Cardiac muscle cell (in vitro differentiated cells and primary cell): ENCODE measurements at regions not wholly inside any gene's neighbourhood (a gene's known extent, or its start where the extent isn't known, plus 50 kb on each side); places are given as distances from the start of the nearest gene placed in this dataset.

Source experiments
- DNase-seq, 2 donors: peaks; one replicate each; pipeline versions ENCODE4 v3.0.0 to v3.0.0-alpha.2; 2010 to 2017; ENCODE audit warnings: low read depth in 1 of 2, low spot score in 1 of 2
- H3K27ac ChIP-seq: fragments of 200-600 bp; sonication (generic); 2 replicates; pipeline ENCODE4 v1.5.1; 2016
- H3K27me3 ChIP-seq: fragments of 200-600 bp; sonication (generic); 2 replicates; pipeline ENCODE4 v1.6.0; 2016; ENCODE audit warnings: control low read depth
- H3K36me3 ChIP-seq: fragments of 200-600 bp; sonication (generic); 2 replicates; pipeline ENCODE4 v1.5.1; 2016; ENCODE audit warnings: control low read depth
- H3K4me1 ChIP-seq: fragments of 200-600 bp; sonication (generic); 2 replicates; pipeline ENCODE4 v1.8.1; 2017; ENCODE audit warnings: low read depth, mild to moderate bottlenecking, mixed run types
- H3K4me3 ChIP-seq: fragments of 200-600 bp; sonication (generic); 2 replicates; pipeline ENCODE4 v1.5.1; 2016; ENCODE audit warnings: mild to moderate bottlenecking
- H3K9me3 ChIP-seq: fragments of 200-600 bp; sonication (generic); 2 replicates; pipeline ENCODE4 v1.5.1; 2017; ENCODE audit warnings: low read depth, mild to moderate bottlenecking, control low read depth
- TF ChIP-seq, protein P1 (sequence below): IDR thresholded peaks from 2 replicates; pipeline ENCODE4 v1.5.1; 2012; ENCODE audit warnings: low read depth, mild to moderate bottlenecking, low read length

GRCh38 chr2:160581035-160581434 lies 87.4 kb upstream of the RBMS1 start:
- Histone ChIP-seq H3K27me3 (no peaks in the 10 kb centered on the region), H3K36me3 (no peaks in the 10 kb centered on the region), H3K4me1 (peaks cover 17% of the 10 kb centered on the region), H3K27ac (no peak overlapping the region), H3K9me3 (no peaks in the 10 kb centered on the region), H3K4me3 (no peak overlapping the region)
- TF ChIP-seq, protein P1, sequence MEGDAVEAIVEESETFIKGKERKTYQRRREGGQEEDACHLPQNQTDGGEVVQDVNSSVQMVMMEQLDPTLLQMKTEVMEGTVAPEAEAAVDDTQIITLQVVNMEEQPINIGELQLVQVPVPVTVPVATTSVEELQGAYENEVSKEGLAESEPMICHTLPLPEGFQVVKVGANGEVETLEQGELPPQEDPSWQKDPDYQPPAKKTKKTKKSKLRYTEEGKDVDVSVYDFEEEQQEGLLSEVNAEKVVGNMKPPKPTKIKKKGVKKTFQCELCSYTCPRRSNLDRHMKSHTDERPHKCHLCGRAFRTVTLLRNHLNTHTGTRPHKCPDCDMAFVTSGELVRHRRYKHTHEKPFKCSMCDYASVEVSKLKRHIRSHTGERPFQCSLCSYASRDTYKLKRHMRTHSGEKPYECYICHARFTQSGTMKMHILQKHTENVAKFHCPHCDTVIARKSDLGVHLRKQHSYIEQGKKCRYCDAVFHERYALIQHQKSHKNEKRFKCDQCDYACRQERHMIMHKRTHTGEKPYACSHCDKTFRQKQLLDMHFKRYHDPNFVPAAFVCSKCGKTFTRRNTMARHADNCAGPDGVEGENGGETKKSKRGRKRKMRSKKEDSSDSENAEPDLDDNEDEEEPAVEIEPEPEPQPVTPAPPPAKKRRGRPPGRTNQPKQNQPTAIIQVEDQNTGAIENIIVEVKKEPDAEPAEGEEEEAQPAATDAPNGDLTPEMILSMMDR = no peak
- DNase-seq = no peak

DNA sequence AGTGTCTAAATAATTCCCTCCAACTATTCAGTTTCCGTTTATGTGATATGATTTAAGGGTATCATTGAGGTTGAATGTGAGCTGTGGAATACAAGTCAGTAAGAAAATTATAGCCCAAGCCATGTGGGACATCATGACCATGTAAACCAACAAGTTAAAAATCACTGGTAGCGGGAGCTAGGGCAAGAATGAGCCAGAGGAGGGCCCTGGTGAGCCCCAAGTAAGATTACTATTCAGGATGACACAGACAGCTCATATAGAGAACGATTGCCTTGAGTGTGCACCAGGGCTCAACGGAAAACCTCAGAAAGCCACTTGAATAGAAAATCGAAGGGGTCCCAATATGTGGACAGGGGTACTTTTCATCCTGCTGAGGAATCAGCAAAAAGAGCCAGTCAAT lies 87.8 kb upstream of the RBMS1 start:
- no peaks in the 10 kb centered on the region for H3K27me3 ChIP-seq
- H3K27ac ChIP-seq = no peak overlapping the region
- no peak overlapping the region for H3K4me3 ChIP-seq
- no peaks in the 10 kb centered on the region for H3K36me3 ChIP-seq
- H3K9me3 ChIP-seq = no peaks in the 10 kb centered on the region
- TF ChIP-seq, protein P1 = no peak
- DNase-seq = peak in 1 of 2 donors; percentile 19
- H3K4me1 ChIP-seq = peaks cover 17% of the 10 kb centered on the region

GRCh38 chr2:160582081-160582480 lies 88.5 kb upstream of the RBMS1 start:
- DNase-seq = no peak
- Histone ChIP-seq H3K9me3 (no peaks in the 10 kb centered on the region), H3K36me3 (no peaks in the 10 kb centered on the region), H3K27me3 (no peaks in the 10 kb centered on the region), H3K4me3 (no peak overlapping the region), H3K27ac (peak overlapping the region; percentile 88), H3K4me1 (peaks cover 17% of the 10 kb centered on the region)
- TF ChIP-seq, protein P1 = no peak

GRCh38 chr2:160582490-160583145 lies 89.0 kb upstream of the RBMS1 start:
- peak; percentile 68 to 93 for DNase-seq
- H3K4me3 ChIP-seq = no peak overlapping the region
- H3K27ac ChIP-seq = peak overlapping the region; percentile 88
- H3K9me3 ChIP-seq = no peaks in the 10 kb centered on the region
- H3K36me3 ChIP-seq = no peaks in the 10 kb centered on the region
- no peaks in the 10 kb centered on the region for H3K27me3 ChIP-seq
- peaks cover 17% of the 10 kb centered on the region for H3K4me1 ChIP-seq
- TF ChIP-seq, protein P1 = no peak

DNA sequence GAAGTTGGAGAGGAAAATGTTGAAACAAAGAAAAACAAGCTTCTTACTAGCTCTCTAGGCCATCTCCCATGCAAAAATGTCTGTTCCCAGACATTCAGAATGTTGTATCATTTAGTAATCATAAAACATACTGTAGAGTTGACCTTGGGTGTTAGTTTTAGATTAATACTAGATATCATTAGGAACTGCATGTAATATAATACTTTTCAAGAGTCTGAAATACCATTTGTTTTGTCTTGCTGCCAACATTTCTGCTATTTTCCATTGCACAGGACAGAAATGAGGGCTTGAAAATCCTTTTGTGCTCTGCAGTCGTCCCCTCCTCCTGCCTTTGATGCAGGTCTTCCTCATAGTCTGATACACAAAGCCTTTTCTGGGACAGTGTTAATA lies 89.5 kb upstream of the RBMS1 start:
- Histone ChIP-seq H3K9me3 (no peaks in the 10 kb centered on the region), H3K27me3 (no peaks in the 10 kb centered on the region), H3K36me3 (no peaks in the 10 kb centered on the region), H3K4me3 (no peak overlapping the region), H3K27ac (peak overlapping the region; percentile 88), H3K4me1 (peaks cover 17% of the 10 kb centered on the region)
- peak; percentile 9 to 79 for DNase-seq
- TF ChIP-seq, protein P1 = no peak
